ENCODE measurements at regions not wholly inside any gene's neighbourhood (a gene's known extent, or its start where the extent isn't known, plus 50 kb on each side); places are given as distances from the start of the nearest gene placed in this dataset.

DNA sequence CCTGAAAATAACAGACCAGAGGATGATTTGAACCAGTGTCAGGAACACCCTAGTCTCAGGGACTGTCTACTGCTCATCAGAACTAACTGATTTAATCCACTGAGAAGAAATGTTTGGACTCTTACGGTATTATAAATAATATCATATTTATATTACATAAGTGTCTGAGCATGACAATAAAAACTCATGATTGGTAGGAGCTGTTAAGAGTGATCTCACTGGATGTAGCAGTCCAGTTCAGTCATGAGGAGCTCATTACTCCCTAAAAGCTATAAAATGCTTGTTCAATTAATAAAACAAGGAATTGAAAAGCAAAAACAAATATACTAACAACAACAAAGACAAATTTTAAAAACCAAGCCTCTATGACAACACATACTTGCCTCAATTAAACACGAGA lies 68.8 kb upstream of the BCL9 start:
- H3K4me3 ChIP-seq, result no peak overlapping the region
- POLR2A ChIA-PET, result no interaction called here
- no peak for FAIRE-seq
- CTCF ChIA-PET, result interaction anchor here (1.3 to 1.6 kb wide), 2 partner anchors 22 to 168 kb away, joined by 3 to 5 read pairs; no protein-coding TSS in a partner anchor
- ATAC-seq, result no peak
- TF ChIP-seq CBX8 (IDR thresholded peaks at IDR 0.05) (no peak), ZSCAN20 (CRISPR knock-in tag; IDR thresholded peaks at IDR 0.05) (no peak), POLR2AphosphoS2 (conservative IDR thresholded peaks at IDR 0.05; ENCODE audit: low read length) (no peak), RCOR1 (IDR thresholded peaks at IDR 0.05; ENCODE audit: low read depth, low read length) (no peak)
- TF ChIP-seq, protein P1, sequence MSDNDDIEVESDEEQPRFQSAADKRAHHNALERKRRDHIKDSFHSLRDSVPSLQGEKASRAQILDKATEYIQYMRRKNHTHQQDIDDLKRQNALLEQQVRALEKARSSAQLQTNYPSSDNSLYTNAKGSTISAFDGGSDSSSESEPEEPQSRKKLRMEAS (IDR thresholded peaks at IDR 0.05), result no peak
- TF ChIP-seq, protein P2, sequence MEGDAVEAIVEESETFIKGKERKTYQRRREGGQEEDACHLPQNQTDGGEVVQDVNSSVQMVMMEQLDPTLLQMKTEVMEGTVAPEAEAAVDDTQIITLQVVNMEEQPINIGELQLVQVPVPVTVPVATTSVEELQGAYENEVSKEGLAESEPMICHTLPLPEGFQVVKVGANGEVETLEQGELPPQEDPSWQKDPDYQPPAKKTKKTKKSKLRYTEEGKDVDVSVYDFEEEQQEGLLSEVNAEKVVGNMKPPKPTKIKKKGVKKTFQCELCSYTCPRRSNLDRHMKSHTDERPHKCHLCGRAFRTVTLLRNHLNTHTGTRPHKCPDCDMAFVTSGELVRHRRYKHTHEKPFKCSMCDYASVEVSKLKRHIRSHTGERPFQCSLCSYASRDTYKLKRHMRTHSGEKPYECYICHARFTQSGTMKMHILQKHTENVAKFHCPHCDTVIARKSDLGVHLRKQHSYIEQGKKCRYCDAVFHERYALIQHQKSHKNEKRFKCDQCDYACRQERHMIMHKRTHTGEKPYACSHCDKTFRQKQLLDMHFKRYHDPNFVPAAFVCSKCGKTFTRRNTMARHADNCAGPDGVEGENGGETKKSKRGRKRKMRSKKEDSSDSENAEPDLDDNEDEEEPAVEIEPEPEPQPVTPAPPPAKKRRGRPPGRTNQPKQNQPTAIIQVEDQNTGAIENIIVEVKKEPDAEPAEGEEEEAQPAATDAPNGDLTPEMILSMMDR (IDR thresholded peaks at IDR 0.05), result no peak
- no peaks in the 10 kb centered on the region for H3K9me3 ChIP-seq
- H3K4me1 ChIP-seq, result no peaks in the 10 kb centered on the region
- WGBS (ENCODE audit: missing lambda C conversion rate), result 38% methylated on average over 2 of the region's 2 CpGs
- DNase-seq (ENCODE audit: low read depth in 1 of 2, low spot score in 1 of 2), result no peak
- no peak overlapping the region for H3K27ac ChIP-seq
- no peak overlapping the region for H3K4me2 ChIP-seq

DNA sequence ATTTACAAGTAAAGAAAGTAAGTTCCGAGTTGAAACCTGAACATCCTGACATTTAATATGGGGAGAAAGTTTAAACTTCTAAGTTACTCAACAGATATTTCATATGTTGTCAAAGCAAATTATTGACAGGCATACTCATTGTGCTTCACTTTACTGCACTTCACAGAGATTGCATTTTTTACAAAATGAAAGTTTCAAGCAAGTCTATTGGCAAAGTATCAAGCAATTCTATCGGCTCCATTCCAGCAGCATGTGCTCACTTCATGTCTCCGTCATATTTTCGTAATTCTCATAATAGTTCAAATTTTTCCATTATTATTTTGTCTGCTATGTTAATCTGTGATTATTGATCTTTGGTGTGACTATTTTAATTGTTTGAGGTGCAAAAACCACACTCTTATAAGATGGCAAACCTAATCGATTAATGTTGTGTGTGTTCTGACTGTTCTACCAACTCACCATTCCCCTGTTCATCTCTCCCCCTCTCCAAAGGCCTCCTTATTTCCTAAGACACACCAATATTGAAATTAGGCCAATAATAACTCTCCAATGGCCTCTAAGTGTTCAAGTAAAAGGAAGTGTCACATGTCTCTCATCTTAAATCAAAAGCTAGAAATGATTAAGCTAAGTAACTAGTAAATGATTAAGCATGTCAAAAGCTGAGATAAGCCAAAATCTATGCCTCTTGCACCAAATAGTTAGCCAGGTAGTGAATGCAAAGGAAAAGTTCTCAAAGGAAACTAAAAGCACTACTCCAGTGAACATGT lies 68.2 kb upstream of the BCL9 start:
- FAIRE-seq (no peak), DNase-seq (ENCODE audit: low read depth in 1 of 2, low spot score in 1 of 2) (no peak), ATAC-seq (no peak)
- H3K27ac ChIP-seq, result no peak overlapping the region
- H3K4me2 ChIP-seq, result no peak overlapping the region
- POLR2A ChIA-PET, result no interaction called here
- 10% methylated on average over 5 of the region's 5 CpGs for WGBS (ENCODE audit: missing lambda C conversion rate)
- H3K9me3 ChIP-seq, result no peaks in the 10 kb centered on the region
- TF ChIP-seq SMC3 (IDR thresholded peaks at IDR 0.05) (no peak), TFCP2L1 (CRISPR knock-in tag; IDR thresholded peaks at IDR 0.05) (no peak), CBX8 (IDR thresholded peaks at IDR 0.05) (no peak), RARB (CRISPR knock-in tag; IDR thresholded peaks at IDR 0.05) (no peak), JUNB (IDR thresholded peaks at IDR 0.05) (no peak), ZNF302 (CRISPR knock-in tag; IDR thresholded peaks at IDR 0.05) (no peak), POLR2AphosphoS2 (conservative IDR thresholded peaks at IDR 0.05; ENCODE audit: low read length) (no peak), RAD21 (conservative IDR thresholded peaks at IDR 0.05 in 1 of 2, IDR thresholded peaks at IDR 0.05 in 1 of 2) (no peak), PHF8 (IDR thresholded peaks at IDR 0.05; ENCODE audit: borderline replicate concordance, low read depth) (no peak), SREBF2 (IDR thresholded peaks at IDR 0.05) (no peak)
- TF ChIP-seq, protein P3, sequence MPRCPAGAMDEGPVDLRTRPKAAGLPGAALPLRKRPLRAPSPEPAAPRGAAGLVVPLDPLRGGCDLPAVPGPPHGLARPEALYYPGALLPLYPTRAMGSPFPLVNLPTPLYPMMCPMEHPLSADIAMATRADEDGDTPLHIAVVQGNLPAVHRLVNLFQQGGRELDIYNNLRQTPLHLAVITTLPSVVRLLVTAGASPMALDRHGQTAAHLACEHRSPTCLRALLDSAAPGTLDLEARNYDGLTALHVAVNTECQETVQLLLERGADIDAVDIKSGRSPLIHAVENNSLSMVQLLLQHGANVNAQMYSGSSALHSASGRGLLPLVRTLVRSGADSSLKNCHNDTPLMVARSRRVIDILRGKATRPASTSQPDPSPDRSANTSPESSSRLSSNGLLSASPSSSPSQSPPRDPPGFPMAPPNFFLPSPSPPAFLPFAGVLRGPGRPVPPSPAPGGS (IDR thresholded peaks at IDR 0.05), result no peak
- H3K4me1 ChIP-seq, result no peaks in the 10 kb centered on the region
- H3K4me3 ChIP-seq, result no peak overlapping the region
- CTCF ChIA-PET, result interaction anchor here (1.2 to 1.3 kb wide), 2 partner anchors 9 to 21 kb away, joined by 3 to 4 read pairs; no protein-coding TSS in a partner anchor

DNA sequence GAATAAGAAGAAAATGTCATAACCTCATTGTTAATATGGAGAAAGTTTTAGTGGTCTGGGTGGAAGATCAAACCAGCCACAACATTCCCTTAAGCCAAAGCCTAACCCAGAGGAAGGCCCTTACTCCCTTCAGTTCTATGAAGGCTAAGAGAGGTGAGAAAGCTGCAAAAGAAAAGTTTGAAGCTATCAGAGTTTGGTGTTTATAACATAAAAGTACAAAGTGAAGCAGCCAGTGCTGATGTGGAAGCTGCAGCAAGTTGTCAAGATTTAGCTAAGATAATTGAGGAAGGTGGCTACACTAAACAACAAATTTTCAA lies 67.6 kb upstream of the BCL9 start:
- ChIA-PET CTCF (interaction anchor here (0.9 to 1.3 kb wide), 3 partner anchors 10 to 21 kb away, joined by 3 to 5 read pairs (median 4); no protein-coding TSS in a partner anchor), POLR2A (no interaction called here)
- TF ChIP-seq MAZ (IDR thresholded peaks at IDR 0.05; ENCODE audit: borderline replicate concordance, low read depth, low read length), result no peak
- no peak for TF ChIP-seq RAD21 (conservative IDR thresholded peaks at IDR 0.05 in 1 of 2, IDR thresholded peaks at IDR 0.05 in 1 of 2)
- no peak for TF ChIP-seq FOXS1 (CRISPR knock-in tag; IDR thresholded peaks at IDR 0.05)
- TF ChIP-seq MYC (IDR thresholded peaks at IDR 0.05; ENCODE audit: borderline replicate concordance, low read length), result no peak
- TF ChIP-seq FOSL2 (IDR thresholded peaks at IDR 0.05), result no peak
- no peak for TF ChIP-seq FOSL2 (CRISPR knock-in tag; IDR thresholded peaks at IDR 0.05)
- TF ChIP-seq CBX8 (IDR thresholded peaks at IDR 0.05), result no peak
- no peak for TF ChIP-seq CBX2 (IDR thresholded peaks at IDR 0.05; ENCODE audit: borderline replicate concordance, low read depth)
- TF ChIP-seq RARB (CRISPR knock-in tag; IDR thresholded peaks at IDR 0.05), result no peak
- no peak for TF ChIP-seq POLR2AphosphoS2 (conservative IDR thresholded peaks at IDR 0.05; ENCODE audit: low read length)
- TF ChIP-seq, protein P2 (IDR thresholded peaks at IDR 0.05), result no peak
- Histone ChIP-seq H3K9me3 (no peaks in the 10 kb centered on the region), H3K27ac (no peak overlapping the region), H3K4me1 (no peaks in the 10 kb centered on the region), H3K4me2 (no peak overlapping the region), H3K4me3 (no peak overlapping the region)
- ATAC-seq (no peak), DNase-seq (ENCODE audit: low read depth in 1 of 2, low spot score in 1 of 2) (no peak), FAIRE-seq (no peak)
